ENCODE measurements at regions not wholly inside any gene's neighbourhood (a gene's known extent, or its start where the extent isn't known, plus 50 kb on each side); places are given as distances from the start of the nearest gene placed in this dataset.

GRCh38 chr12:124173692-124174091, 121.2 kb upstream of the RFLNA start:
- Mint-ChIP-seq H3K9me3 (no peaks in the 10 kb centered on the region), H3K27me3 (ENCODE audit: low read depth) (no peaks in the 10 kb centered on the region), H3K27ac (ENCODE audit: unreplicated experiment) (no peak overlapping the region), H3K4me1 (no peaks in the 10 kb centered on the region), H3K4me3 (no peak overlapping the region), H3K36me3 (ENCODE audit: low read depth) (no peaks in the 10 kb centered on the region)
- DNase-seq (ENCODE audit: low read depth, low spot score), result no peak
- TF ChIP-seq CTCF (conservative IDR thresholded peaks at IDR 0.05), result no peak

- no peaks in the 10 kb centered on the region for H3K4me1 Mint-ChIP-seq
- H3K27me3 Mint-ChIP-seq (ENCODE audit: low read depth), result no peaks in the 10 kb centered on the region
- no peaks in the 10 kb centered on the region for H3K36me3 Mint-ChIP-seq (ENCODE audit: low read depth)
- no peak overlapping the region for H3K4me3 Mint-ChIP-seq
- DNase-seq (ENCODE audit: low read depth, low spot score), result no peak
- H3K27ac Mint-ChIP-seq (ENCODE audit: unreplicated experiment), result no peak overlapping the region
- no peak for TF ChIP-seq CTCF (conservative IDR thresholded peaks at IDR 0.05)
- no peaks in the 10 kb centered on the region for H3K9me3 Mint-ChIP-seq
Measured at GRCh38 chr12:124174451-124175348, 120.2 kb upstream of the RFLNA start.

DNA sequence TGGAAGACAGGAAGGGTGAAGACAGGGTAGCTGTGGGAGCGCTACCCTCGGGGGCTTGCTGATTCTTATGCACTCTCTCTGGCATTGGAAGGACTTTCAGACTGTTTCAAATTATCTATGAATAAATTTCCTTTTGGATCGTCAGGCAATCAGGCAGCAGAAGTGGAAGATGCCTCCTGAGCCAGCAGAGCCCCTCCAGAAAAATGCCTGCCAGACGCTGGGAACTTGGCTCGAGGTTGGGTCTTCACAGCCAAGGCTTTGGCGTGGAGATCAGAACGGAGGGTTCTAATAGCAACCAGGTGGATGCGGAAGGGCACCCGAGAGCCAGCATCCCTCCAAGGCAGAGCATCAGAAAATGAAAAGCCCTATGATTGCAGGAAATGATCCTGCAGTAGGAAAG, 119.2 kb upstream of the RFLNA start:
- no peak overlapping the region for H3K27ac Mint-ChIP-seq (ENCODE audit: unreplicated experiment)
- no peak overlapping the region for H3K4me3 Mint-ChIP-seq
- no peaks in the 10 kb centered on the region for H3K9me3 Mint-ChIP-seq
- no peaks in the 10 kb centered on the region for H3K36me3 Mint-ChIP-seq (ENCODE audit: low read depth)
- H3K4me1 Mint-ChIP-seq, result no peaks in the 10 kb centered on the region
- no peak for TF ChIP-seq CTCF (conservative IDR thresholded peaks at IDR 0.05)
- no peaks in the 10 kb centered on the region for H3K27me3 Mint-ChIP-seq (ENCODE audit: low read depth)
- no peak for DNase-seq (ENCODE audit: low read depth, low spot score)

DNA sequence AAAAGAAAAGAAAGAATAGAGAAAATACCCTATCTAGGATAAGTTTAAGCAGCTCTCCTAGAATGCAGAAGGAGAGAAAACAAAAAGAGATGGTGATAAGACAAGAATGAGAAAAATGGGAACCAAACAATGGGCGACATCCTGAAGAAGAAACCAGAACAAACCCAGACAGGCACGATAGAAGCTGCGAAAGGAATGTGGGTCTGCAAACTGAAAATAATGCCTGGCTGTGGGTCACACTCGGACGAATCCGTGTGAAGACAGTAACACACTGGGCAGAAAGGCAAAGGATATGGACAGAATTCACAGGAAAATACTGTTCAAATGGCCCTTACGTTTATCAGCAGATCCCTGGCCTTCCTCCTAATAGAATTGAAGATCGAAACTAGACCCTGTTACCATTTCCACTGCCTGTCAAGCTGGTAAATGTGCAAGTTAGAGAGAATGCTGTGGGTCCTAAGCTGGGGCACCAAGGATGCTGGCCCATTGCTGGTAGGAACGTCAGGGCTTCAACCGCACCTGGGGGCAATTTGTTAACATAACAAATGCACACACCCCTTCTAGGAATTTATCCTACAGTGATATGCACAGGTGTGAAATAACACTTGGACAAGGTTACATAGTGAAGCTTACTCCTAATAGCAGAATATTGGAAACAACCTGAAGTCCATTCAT, 117.5 kb upstream of the RFLNA start:
- Mint-ChIP-seq H3K36me3 (ENCODE audit: low read depth) (no peaks in the 10 kb centered on the region), H3K4me3 (no peak overlapping the region), H3K4me1 (peaks cover under 1% of the 10 kb centered on the region), H3K27me3 (ENCODE audit: low read depth) (no peaks in the 10 kb centered on the region), H3K27ac (ENCODE audit: unreplicated experiment) (no peak overlapping the region), H3K9me3 (no peaks in the 10 kb centered on the region)
- no peak for DNase-seq (ENCODE audit: low read depth, low spot score)
- no peak for TF ChIP-seq CTCF (conservative IDR thresholded peaks at IDR 0.05)

DNA sequence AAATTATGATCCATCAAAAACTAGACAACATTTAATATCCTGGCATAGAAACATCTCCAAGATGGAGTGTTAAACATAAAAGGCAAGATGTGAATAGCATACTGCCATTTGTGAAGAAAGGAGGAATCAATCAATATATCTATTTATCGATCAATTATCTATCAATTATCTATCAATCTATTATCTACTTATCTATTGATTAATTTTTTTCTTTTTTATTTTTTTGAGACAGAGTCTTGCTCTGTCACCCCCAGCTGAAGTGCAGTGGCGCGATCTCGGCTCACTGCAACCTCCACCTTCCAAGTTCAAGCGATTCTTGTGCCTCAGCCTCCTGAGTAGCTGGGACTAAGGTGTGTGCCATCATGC, 117.0 kb upstream of the RFLNA start:
- H3K27ac Mint-ChIP-seq (ENCODE audit: unreplicated experiment), result no peak overlapping the region
- DNase-seq (ENCODE audit: low read depth, low spot score), result no peak
- no peak for TF ChIP-seq CTCF (conservative IDR thresholded peaks at IDR 0.05)
- H3K36me3 Mint-ChIP-seq (ENCODE audit: low read depth), result no peaks in the 10 kb centered on the region
- no peaks in the 10 kb centered on the region for H3K9me3 Mint-ChIP-seq
- H3K4me1 Mint-ChIP-seq, result peaks cover 5% of the 10 kb centered on the region
- no peaks in the 10 kb centered on the region for H3K27me3 Mint-ChIP-seq (ENCODE audit: low read depth)
- no peak overlapping the region for H3K4me3 Mint-ChIP-seq

Data from neural crest cell (in vitro differentiated cells).